HL-60 (cell line): ENCODE measurements at regions not wholly inside any gene's neighbourhood (a gene's known extent, or its start where the extent isn't known, plus 50 kb on each side); places are given as distances from the start of the nearest gene placed in this dataset.
"Not testable (repeated sequence)": the region's sequence is repeated elsewhere in the genome, so short reads cannot be mapped to it uniquely, and the experiment has no call there.

ENCODE experiments used
- DNase-seq, 2 experiments: peaks; one replicate each; pipeline ENCODE4 v3.0.0-alpha.2; 2010 to 2020; ENCODE audit warnings: low read depth in 1 of 2, low spot score in 1 of 2
- H3K27ac ChIP-seq: fragments of 250-450 bp; sonication (Bioruptor Pico); replicated peaks from 2 replicates; pipeline ENCODE4 v1.5.1; 2020; ENCODE audit warnings: mild to moderate bottlenecking, moderate library complexity
- H3K27me3 ChIP-seq: fragments of 250-450 bp; sonication (Bioruptor Pico); 2 replicates; pipeline ENCODE4 v1.5.1; 2021; ENCODE audit warnings: mild to moderate bottlenecking, moderate library complexity; ENCODE audit not compliant: insufficient read depth, poor library complexity, severe bottlenecking
- H3K4me3 ChIP-seq: replicated peaks from 2 replicates; pipeline ENCODE4 v1.5.1; 2011; ENCODE audit warnings: mild to moderate bottlenecking, control low read depth, low read length; ENCODE audit not compliant: insufficient read depth
- CTCF ChIP-seq: IDR thresholded peaks from one replicate; pipeline ENCODE4 v1.5.1; 2011; ENCODE audit warnings: low read length, control low read depth, inconsistent platforms; ENCODE audit not compliant: insufficient read depth
- GABPA ChIP-seq: IDR thresholded peaks from 2 replicates; pipeline ENCODE4 v1.6.1; 2012; ENCODE audit warnings: low read depth
- POLR2AphosphoS5 ChIP-seq: IDR thresholded peaks from 2 replicates; pipeline ENCODE4 v1.6.1; 2012; ENCODE audit warnings: low read depth
- SPI1 ChIP-seq: IDR thresholded peaks from 2 replicates; pipeline ENCODE4 v1.6.1; 2012; ENCODE audit warnings: low read depth, mild to moderate bottlenecking, borderline replicate concordance
- TF ChIP-seq, protein P1 (sequence below): IDR thresholded peaks from 2 replicates; pipeline ENCODE4 v1.6.1; 2012; ENCODE audit warnings: low read depth; ENCODE audit not compliant: insufficient replicate concordance

- Histone ChIP-seq H3K4me3 (no peak overlapping the region), H3K27ac (no peak overlapping the region), H3K27me3 (peaks cover 4% of the 10 kb centered on the region)
- no peak for TF ChIP-seq POLR2AphosphoS5
- DNase-seq: no peak
Observed at GRCh38 chrX:1103360-1103759, 109.1 kb downstream of the CRLF2 start.

DNA sequence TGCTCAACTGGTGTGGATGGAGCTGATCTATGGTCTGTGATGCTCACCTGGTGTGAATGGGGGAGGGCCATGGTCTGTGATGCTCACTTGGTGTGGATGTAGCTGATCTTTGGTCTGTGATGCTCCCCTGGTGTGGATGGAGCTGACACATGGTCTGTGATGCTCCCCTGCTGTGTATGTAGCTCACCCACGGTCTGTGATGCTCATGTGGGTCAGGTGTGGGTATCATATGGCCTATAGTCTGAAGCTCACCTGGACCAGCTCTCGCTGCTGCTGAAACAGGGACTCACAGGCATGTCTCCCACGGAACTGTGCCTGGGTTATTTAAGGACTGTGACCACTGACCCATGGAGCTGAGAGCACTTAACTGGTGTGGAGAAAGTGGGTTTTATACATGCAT lies 109.7 kb downstream of the CRLF2 start:
- Histone ChIP-seq H3K27ac (no peak overlapping the region), H3K27me3 (peaks cover 4% of the 10 kb centered on the region), H3K4me3 (no peak overlapping the region)
- DNase-seq: no peak
- TF ChIP-seq GABPA: no peak
- no peak for TF ChIP-seq CTCF
- TF ChIP-seq, protein P1, sequence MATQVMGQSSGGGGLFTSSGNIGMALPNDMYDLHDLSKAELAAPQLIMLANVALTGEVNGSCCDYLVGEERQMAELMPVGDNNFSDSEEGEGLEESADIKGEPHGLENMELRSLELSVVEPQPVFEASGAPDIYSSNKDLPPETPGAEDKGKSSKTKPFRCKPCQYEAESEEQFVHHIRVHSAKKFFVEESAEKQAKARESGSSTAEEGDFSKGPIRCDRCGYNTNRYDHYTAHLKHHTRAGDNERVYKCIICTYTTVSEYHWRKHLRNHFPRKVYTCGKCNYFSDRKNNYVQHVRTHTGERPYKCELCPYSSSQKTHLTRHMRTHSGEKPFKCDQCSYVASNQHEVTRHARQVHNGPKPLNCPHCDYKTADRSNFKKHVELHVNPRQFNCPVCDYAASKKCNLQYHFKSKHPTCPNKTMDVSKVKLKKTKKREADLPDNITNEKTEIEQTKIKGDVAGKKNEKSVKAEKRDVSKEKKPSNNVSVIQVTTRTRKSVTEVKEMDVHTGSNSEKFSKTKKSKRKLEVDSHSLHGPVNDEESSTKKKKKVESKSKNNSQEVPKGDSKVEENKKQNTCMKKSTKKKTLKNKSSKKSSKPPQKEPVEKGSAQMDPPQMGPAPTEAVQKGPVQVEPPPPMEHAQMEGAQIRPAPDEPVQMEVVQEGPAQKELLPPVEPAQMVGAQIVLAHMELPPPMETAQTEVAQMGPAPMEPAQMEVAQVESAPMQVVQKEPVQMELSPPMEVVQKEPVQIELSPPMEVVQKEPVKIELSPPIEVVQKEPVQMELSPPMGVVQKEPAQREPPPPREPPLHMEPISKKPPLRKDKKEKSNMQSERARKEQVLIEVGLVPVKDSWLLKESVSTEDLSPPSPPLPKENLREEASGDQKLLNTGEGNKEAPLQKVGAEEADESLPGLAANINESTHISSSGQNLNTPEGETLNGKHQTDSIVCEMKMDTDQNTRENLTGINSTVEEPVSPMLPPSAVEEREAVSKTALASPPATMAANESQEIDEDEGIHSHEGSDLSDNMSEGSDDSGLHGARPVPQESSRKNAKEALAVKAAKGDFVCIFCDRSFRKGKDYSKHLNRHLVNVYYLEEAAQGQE: no peak
- TF ChIP-seq SPI1: no peak
- no peak for TF ChIP-seq POLR2AphosphoS5

- H3K27ac ChIP-seq, H3K4me3 ChIP-seq, DNase-seq, H3K27me3 ChIP-seq: not testable (repeated sequence)
Observed at GRCh38 chrX:1102221-1102620, 110.2 kb downstream of the CRLF2 start.

DNA sequence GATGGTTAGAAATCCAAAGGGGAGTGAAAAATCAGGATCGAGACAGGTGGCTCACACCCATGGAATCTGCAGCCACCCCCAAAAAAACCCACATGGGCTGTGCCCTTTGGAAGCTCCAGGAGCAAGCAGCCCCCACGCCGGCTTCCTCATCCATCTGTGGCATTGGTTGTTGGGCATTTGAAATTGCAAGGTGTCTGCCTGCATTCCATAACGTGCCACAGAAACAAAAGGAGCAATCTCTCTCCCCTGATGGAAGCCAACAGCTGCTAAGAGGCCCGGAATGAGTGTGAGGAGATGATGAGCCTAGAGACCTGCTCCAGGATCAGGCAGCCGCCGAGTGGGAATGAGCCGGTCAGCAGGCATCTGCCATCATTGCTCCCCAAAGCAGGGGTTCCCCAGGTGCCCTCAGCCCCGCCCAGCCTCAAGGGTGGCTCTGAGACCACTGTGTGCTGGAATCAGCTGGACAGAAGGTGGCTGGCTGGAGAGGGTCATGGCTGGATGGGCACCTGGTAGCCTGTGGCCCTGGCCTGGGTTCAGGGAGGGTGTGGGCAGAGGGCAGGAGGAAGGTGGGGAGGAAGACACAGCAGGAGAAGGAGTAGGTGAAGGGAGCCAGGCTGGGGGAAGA lies 113.2 kb downstream of the CRLF2 start:
- no peak overlapping the region for H3K27ac ChIP-seq
- no peak for DNase-seq
- H3K27me3 ChIP-seq: no peaks in the 10 kb centered on the region
- no peak for TF ChIP-seq GABPA
- TF ChIP-seq SPI1: no peak
- TF ChIP-seq POLR2AphosphoS5: no peak
- TF ChIP-seq, protein P1: no peak
- no peak for TF ChIP-seq CTCF
- H3K4me3 ChIP-seq: no peak overlapping the region

- TF ChIP-seq CTCF: no peak
- no peak for TF ChIP-seq SPI1
- TF ChIP-seq, protein P1: no peak
- TF ChIP-seq POLR2AphosphoS5: no peak
- no peak for TF ChIP-seq GABPA
- Histone ChIP-seq H3K27ac (no peak overlapping the region), H3K27me3 (no peaks in the 10 kb centered on the region), H3K4me3 (no peak overlapping the region)
- no peak for DNase-seq
Observed at GRCh38 chrX:1097328-1097727, 115.1 kb downstream of the CRLF2 start.
